Astrocyte (in vitro differentiated cells and primary cell): ENCODE measurements at regions not wholly inside any gene's neighbourhood (a gene's known extent, or its start where the extent isn't known, plus 50 kb on each side); places are given as distances from the start of the nearest gene placed in this dataset.

Experiments
- DNase-seq: peaks from one replicate; pipeline ENCODE4 v3.0.0-alpha.2; 2010; ENCODE audit warnings: low read depth
- FAIRE-seq: peaks from 2 replicates; lab custom pipeline; 2011; peaks lifted over from hg19 to GRCh38; lab: Jason Lieb, UNC
- H2AFZ ChIP-seq: 2 replicates; pipeline ENCODE4 v1.6.0; 2012; ENCODE audit warnings: low read depth, low read length, inconsistent platforms
- H3K27ac ChIP-seq: 2 replicates; pipeline ENCODE4 v1.5.1; 2011; ENCODE audit warnings: low read depth, low read length, inconsistent platforms
- H3K27me3 ChIP-seq: 2 replicates; pipeline ENCODE4 v1.6.0; 2011; ENCODE audit warnings: low read length, inconsistent platforms; ENCODE audit not compliant: insufficient read depth
- H3K36me3 ChIP-seq: 2 replicates; pipeline ENCODE4 v1.5.1; 2011; ENCODE audit warnings: low read length, inconsistent platforms; ENCODE audit not compliant: insufficient read depth
- H3K4me1 ChIP-seq: 2 replicates; pipeline ENCODE4 v1.5.1; 2011; ENCODE audit warnings: low read length, inconsistent platforms; ENCODE audit not compliant: insufficient read depth
- H3K4me2 ChIP-seq: 2 replicates; pipeline ENCODE4 v1.6.0; 2012; ENCODE audit warnings: low read length, inconsistent platforms
- H3K4me3 ChIP-seq: 2 replicates; pipeline ENCODE4 v1.5.1; 2011; ENCODE audit warnings: low read depth, mild to moderate bottlenecking, low read length, inconsistent platforms; ENCODE audit not compliant: insufficient read depth
- H3K79me2 ChIP-seq: 2 replicates; pipeline ENCODE4 v1.6.0; 2012; ENCODE audit warnings: mild to moderate bottlenecking, low read length, inconsistent platforms; ENCODE audit not compliant: insufficient read depth
- H3K9ac ChIP-seq: 2 replicates; pipeline ENCODE4 v1.6.0; 2012; ENCODE audit warnings: mild to moderate bottlenecking, low read length, inconsistent platforms
- H3K9me3 ChIP-seq: 2 replicates; pipeline ENCODE4 v1.5.1; 2012; ENCODE audit warnings: low read depth, mild to moderate bottlenecking, low read length, inconsistent platforms; ENCODE audit not compliant: insufficient read depth
- H4K20me1 ChIP-seq: 2 replicates; pipeline ENCODE4 v1.6.0; 2012; ENCODE audit warnings: low read length, inconsistent platforms; ENCODE audit not compliant: insufficient read depth
- H3K27ac Mint-ChIP-seq: one replicate; pipeline ENCODE4 v1.8.0; 2021; ENCODE audit warnings: mild to moderate bottlenecking, mixed read lengths; ENCODE audit not compliant: unreplicated experiment
- H3K27me3 Mint-ChIP-seq: one replicate; pipeline ENCODE4 v1.8.0; 2021; ENCODE audit warnings: low read depth, mixed read lengths; ENCODE audit not compliant: unreplicated experiment
- H3K36me3 Mint-ChIP-seq: one replicate; pipeline ENCODE4 v1.8.0; 2021; ENCODE audit warnings: low read depth, mixed read lengths; ENCODE audit not compliant: unreplicated experiment
- H3K4me1 Mint-ChIP-seq: one replicate; pipeline ENCODE4 v1.8.0; 2021; ENCODE audit warnings: low read depth, mixed read lengths; ENCODE audit not compliant: unreplicated experiment
- H3K4me3 Mint-ChIP-seq: one replicate; pipeline ENCODE4 v1.8.0; 2021; ENCODE audit warnings: mild to moderate bottlenecking, moderate library complexity, mixed read lengths; ENCODE audit not compliant: unreplicated experiment
- H3K9me3 Mint-ChIP-seq: one replicate; pipeline ENCODE4 v1.8.0; 2021; ENCODE audit warnings: mild to moderate bottlenecking, mixed read lengths; ENCODE audit not compliant: unreplicated experiment
- CTCF ChIP-seq: IDR thresholded peaks from 2 replicates; pipeline ENCODE4 v1.5.1; 2011; ENCODE audit warnings: low read depth, mild to moderate bottlenecking, inconsistent platforms, low read length, moderate library complexity; ENCODE audit not compliant: insufficient read depth
- EZH2 ChIP-seq: IDR thresholded peaks from 2 replicates; pipeline ENCODE4 v1.6.1; 2012; ENCODE audit warnings: mild to moderate bottlenecking, low read length, inconsistent platforms; ENCODE audit not compliant: insufficient read depth

DNA sequence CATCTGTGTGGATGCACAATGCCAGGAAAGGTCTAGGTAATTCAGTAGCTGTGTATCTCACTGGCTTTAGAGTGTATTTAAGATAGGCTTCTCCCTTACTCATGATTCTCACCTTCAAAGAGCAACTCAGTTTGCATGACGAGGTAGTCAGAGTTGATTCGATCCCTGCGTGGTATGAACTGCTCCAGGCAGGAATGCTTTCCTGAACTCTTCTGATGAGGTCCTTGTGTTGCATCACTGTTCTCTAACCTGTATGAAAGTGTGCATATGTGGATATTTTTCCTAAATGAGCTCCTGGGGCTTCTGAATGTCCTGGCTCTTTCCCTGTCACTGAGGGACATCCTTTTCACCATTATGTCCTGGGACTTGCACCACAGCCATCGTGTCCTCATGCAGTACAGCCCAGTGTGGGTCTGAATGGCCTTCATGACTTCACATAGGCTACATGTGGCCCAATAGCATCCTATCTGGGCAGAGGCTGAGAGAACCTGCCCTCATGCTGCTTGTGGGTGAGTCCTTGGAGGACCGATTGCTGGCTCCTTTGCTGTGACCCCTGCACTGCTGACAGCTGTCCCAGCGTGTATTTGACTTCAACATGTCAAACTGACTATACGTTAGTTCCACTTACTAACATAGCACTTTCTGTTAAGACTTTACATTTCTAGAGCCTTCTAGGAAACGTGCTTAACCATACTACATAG lies 65.3 kb upstream of the WDR1 start:
- no peak overlapping the region for H3K4me3 ChIP-seq
- no peak overlapping the region for H2AFZ ChIP-seq
- DNase-seq (no peak), FAIRE-seq (no peak)
- Mint-ChIP-seq H3K4me3 (no peak overlapping the region), H3K36me3 (no peaks in the 10 kb centered on the region), H3K27me3 (peaks cover 7% of the 10 kb centered on the region), H3K4me1 (peaks cover 24% of the 10 kb centered on the region), H3K9me3 (peaks cover 2% of the 10 kb centered on the region), H3K27ac (no peak overlapping the region)
- H3K27ac ChIP-seq, result no peak overlapping the region
- no peaks in the 10 kb centered on the region for H3K4me1 ChIP-seq
- H4K20me1 ChIP-seq, result no peaks in the 10 kb centered on the region
- H3K9me3 ChIP-seq, result no peaks in the 10 kb centered on the region
- no peak for TF ChIP-seq CTCF
- no peak for TF ChIP-seq EZH2
- no peak overlapping the region for H3K4me2 ChIP-seq
- H3K36me3 ChIP-seq, result no peaks in the 10 kb centered on the region
- H3K27me3 ChIP-seq, result no peaks in the 10 kb centered on the region
- no peaks in the 10 kb centered on the region for H3K79me2 ChIP-seq
- no peak overlapping the region for H3K9ac ChIP-seq

DNA sequence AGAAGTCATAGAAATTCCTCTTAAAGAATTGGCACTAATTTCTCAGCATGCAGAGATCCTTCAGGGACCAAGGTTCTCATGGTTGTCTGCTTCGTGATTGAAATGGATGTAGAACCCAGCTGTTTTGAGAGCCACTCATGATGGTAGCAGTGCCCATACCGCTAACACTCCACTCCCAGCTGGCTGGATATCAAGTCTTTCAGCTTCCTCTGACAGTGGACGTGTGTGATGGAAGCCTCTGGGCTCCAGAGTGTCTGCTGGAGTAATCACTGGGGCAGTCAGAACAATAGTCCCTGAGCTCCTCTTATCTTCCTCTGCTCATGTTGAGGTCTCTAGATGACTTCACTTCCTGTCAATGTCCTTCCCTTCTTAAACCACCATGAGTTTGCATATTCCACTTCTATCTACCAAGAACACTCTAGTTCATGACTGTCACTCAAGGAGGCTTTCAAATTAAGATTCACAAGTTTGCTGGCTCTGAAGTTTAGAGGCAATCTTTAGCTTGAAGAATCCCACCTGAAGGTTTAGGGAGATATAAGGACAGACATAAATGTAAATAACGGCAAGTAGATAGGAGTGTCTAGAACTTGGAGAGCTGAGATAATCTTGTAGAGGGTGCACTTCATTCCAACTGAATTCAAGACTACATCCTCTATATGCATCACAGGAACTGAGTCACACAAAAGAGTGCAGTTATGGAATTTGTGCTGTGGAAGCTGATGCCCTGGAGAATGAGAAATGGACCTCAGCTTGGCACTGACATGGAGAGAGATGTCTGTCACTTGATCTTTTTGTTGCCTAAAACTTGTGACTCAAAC lies 64.5 kb upstream of the WDR1 start:
- Histone ChIP-seq H3K4me1 (no peaks in the 10 kb centered on the region), H3K27ac (peak overlapping the region; percentile 4), H3K79me2 (no peaks in the 10 kb centered on the region), H3K4me2 (no peak overlapping the region), H3K4me3 (no peak overlapping the region), H3K9me3 (no peaks in the 10 kb centered on the region), H3K36me3 (no peaks in the 10 kb centered on the region), H3K27me3 (no peaks in the 10 kb centered on the region), H2AFZ (no peak overlapping the region), H3K9ac (no peak overlapping the region), H4K20me1 (no peaks in the 10 kb centered on the region)
- Mint-ChIP-seq H3K27me3 (peaks cover 10% of the 10 kb centered on the region), H3K4me1 (peaks cover 24% of the 10 kb centered on the region), H3K27ac (peak overlapping the region; percentile 79), H3K9me3 (no peaks in the 10 kb centered on the region), H3K36me3 (no peaks in the 10 kb centered on the region), H3K4me3 (peak overlapping the region; percentile 55)
- FAIRE-seq, result peak; percentile 95
- no peak for DNase-seq
- TF ChIP-seq CTCF (no peak), EZH2 (no peak)

- no peak overlapping the region for H3K4me3 ChIP-seq
- FAIRE-seq (no peak), DNase-seq (no peak)
- no peaks in the 10 kb centered on the region for H3K9me3 ChIP-seq
- Mint-ChIP-seq H3K27me3 (peaks cover 13% of the 10 kb centered on the region), H3K4me1 (peaks cover 30% of the 10 kb centered on the region), H3K4me3 (no peak overlapping the region), H3K9me3 (peaks cover 2% of the 10 kb centered on the region), H3K27ac (peak overlapping the region; percentile 79), H3K36me3 (no peaks in the 10 kb centered on the region)
- H3K4me1 ChIP-seq, result no peaks in the 10 kb centered on the region
- TF ChIP-seq CTCF, result no peak
- TF ChIP-seq EZH2, result no peak
- H3K27me3 ChIP-seq, result no peaks in the 10 kb centered on the region
- H3K79me2 ChIP-seq, result no peaks in the 10 kb centered on the region
- no peaks in the 10 kb centered on the region for H4K20me1 ChIP-seq
- no peak overlapping the region for H3K27ac ChIP-seq
- no peaks in the 10 kb centered on the region for H3K36me3 ChIP-seq
- H3K9ac ChIP-seq, result no peak overlapping the region
- H2AFZ ChIP-seq, result no peak overlapping the region
- no peak overlapping the region for H3K4me2 ChIP-seq
Measured at GRCh38 chr4:10180603-10180926, 64.0 kb upstream of the WDR1 start.
